ENCODE measurements at regions not wholly inside any gene's neighbourhood (a gene's known extent, or its start where the extent isn't known, plus 50 kb on each side); places are given as distances from the start of the nearest gene placed in this dataset.

DNA sequence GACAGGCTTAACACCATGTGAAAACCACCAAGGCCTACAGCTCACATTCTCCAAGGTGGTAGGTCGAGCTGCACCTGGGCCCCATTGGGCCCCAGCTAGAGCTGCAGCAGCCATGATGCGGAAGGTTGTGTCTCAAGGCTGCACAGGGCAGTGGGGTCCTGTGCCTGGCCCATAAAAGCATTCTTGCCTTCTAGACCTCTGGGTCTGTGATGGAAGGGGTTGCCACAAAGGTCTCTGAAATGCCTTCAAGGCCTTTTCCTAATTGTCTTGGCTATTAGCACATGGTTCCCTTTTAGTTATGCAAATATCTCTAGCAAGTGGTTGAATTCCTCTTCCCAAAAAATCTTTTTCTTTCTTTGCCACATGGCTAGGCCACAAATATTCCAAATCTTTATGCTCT, 52.5 kb upstream of the C11orf58 start:
- DNase-seq (ENCODE audit: low read depth in 2 of 2): no peak

- DNase-seq (ENCODE audit: low read depth in 2 of 2): no peak
Observed at GRCh38 chr11:16678466-16679116, 59.9 kb upstream of the C11orf58 start.

DNA sequence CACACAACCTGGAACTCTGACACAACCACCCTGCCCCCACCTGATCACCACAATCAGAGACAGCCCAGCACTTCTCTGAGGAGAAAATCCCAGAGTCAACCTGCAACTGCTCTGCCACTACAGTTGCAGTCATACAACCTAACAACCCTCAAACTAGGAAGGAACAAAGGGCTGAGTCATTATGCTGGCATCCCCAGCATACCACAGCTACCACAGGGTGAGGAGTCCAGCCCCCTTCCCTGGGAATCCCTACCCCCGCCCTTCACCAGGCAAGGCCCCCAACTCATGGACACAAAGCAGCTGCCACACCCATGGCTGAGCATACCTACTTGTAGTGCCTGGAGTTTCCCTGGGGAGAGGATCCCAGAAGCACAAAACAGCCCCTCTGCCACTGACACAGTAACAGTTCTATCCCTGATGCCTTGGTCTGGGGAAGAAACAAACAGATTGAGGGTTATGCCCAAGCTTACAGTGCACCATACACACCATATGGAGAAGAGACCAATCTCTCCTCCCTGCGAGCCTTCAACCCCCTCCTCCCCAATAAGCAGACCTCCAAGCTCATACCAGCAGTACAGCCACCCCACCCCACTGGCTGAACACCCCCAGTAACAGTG, 68.5 kb upstream of the C11orf58 start:
- DNase-seq (ENCODE audit: low read depth in 2 of 2): peak in 1 of 2 donors; percentile 1

GRCh38 chr11:16632295-16633200, 105.9 kb upstream of the C11orf58 start:
- DNase-seq (ENCODE audit: low read depth in 2 of 2): peak in 1 of 2 donors; percentile 21

GRCh38 chr11:16630651-16631050, 107.8 kb upstream of the C11orf58 start:
- DNase-seq (ENCODE audit: low read depth in 2 of 2): no peak

GRCh38 chr11:16618431-16618830, 120.0 kb upstream of the C11orf58 start:
- no peak for DNase-seq (ENCODE audit: low read depth in 2 of 2)

- no peak for DNase-seq (ENCODE audit: low read depth in 2 of 2)
Observed at GRCh38 chr11:16615480-16615879, 123.0 kb upstream of the C11orf58 start.

- DNase-seq (ENCODE audit: low read depth in 2 of 2): peak; percentile 44 to 76
Observed at GRCh38 chr11:16613512-16614381, 124.7 kb upstream of the C11orf58 start.

GRCh38 chr11:16613262-16613511, 125.3 kb upstream of the C11orf58 start:
- no peak for DNase-seq (ENCODE audit: low read depth in 2 of 2)

DNA sequence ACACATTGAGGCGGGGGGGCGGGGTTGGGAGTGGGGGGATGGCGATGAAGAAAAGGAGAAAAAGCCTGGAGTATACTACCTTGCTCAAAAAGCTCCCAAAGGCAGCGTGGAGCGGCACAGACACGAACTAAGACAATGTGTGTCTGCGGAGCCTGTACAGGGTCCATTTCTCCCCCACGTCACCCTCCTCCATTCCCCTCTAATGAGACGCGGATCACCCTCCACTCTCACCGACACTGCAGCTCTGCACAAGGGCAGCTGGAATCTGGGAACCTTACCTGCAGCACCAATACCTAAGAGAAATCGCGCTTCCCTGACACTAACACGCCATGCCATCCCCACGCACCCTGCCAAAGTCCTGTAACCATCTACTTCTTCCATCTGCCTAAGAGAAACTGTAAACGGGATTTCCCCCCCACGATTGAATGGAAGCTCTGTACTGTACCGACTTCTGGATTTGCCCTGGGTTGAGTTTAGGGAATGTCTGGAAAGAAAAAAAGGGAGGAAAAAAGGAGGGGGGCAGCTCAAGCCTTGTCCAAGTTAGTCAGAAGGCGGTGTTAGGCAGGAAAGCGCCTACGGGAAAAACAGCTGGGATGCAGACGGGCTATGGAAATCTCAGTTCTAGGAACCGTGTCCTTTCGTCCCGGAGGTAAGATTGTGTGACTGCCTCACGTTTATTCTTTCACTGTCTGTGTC, 125.7 kb upstream of the C11orf58 start:
- no peak for DNase-seq (ENCODE audit: low read depth in 2 of 2)

- DNase-seq (ENCODE audit: low read depth in 2 of 2): no peak
Observed at GRCh38 chr11:16611926-16612565, 126.4 kb upstream of the C11orf58 start.

- no peak for DNase-seq (ENCODE audit: low read depth in 2 of 2)
Observed at GRCh38 chr11:16611401-16611921, 127.0 kb upstream of the C11orf58 start.

DNA sequence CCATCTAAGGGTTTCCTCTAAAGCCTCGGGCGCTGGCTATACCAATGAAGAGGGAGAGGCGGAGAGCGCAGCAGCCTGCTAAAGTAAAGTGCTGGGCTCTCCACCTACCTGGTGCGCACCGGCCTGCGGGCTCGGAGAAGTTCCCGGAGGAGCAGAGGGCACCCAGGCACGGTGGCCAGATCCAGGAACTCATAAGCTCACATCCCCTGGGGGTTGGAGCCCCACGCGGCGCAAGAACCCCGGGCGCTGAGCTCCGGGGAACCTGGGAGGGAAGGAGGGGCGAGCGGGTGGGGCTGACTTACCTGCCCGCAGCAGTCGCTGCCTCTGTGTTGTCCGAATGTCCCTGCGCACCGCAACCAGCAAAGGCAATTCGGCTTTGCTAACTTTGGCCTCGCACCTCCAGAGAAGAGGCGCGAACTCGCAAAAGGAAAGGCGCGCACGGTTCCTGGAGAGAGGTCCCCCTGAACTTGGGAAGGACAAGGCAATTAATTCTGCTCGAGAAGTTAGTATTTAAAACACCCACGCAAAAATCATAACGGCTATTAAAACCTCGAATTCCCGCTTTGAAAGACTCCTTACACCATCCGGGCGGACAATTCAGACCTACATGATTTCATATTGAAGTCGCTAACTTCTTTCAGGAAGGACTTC, 127.6 kb upstream of the C11orf58 start:
- DNase-seq (ENCODE audit: low read depth in 2 of 2): no peak

DNA sequence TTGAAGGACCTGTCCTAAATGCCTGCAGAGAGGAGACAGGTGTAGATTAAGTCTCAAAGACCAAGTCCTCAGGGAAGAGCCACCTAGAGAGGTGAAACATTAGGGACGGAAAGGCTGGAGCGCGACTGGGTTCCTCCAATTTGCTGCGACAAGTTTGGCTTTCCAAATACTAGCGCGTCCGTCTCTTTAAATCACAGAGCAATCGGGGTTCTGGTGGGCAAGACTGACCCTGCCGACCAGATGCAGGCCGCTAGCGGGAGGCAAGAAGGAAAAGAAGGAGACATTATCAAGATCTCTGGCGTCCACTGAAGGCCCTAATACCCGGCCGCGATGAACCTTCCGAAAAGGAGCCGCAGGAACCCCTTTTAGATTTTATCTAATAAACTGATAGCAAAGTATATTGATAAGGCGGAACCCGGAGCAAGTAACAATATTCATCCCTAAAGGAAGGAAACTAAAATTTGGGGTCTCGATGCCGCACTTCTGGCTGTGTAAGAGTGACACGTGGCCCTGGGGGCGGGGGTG, 128.2 kb upstream of the C11orf58 start:
- DNase-seq (ENCODE audit: low read depth in 2 of 2): no peak

DNA sequence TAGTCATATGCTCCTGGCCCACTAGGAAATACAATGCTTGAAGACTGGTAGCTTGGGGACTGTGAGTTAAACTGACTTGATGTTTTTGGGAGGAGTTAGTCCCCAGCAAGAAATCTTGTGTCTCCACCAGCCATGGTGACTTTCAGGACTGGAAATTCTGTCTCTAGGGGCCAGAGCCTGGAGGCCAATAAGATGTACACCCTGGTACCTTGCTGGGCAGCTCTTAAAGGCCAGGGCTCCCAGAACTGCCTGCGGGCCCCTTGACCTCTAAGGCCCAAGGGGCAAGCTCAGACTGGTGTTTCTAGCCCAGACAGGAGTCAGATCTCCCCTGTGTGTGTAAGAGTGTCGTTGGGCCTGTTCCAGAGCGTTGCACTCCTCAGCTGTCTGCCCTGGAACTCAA, 128.7 kb upstream of the C11orf58 start:
- no peak for DNase-seq (ENCODE audit: low read depth in 2 of 2)

GRCh38 chr11:16607675-16608644, 130.5 kb upstream of the C11orf58 start:
- no peak for DNase-seq (ENCODE audit: low read depth in 2 of 2)

GRCh38 chr11:16606784-16607674, 131.4 kb upstream of the C11orf58 start:
- DNase-seq (ENCODE audit: low read depth in 2 of 2): no peak
